ENCODE measurements at regions not wholly inside any gene's neighbourhood (a gene's known extent, or its start where the extent isn't known, plus 50 kb on each side); places are given as distances from the start of the nearest gene placed in this dataset.

DNA sequence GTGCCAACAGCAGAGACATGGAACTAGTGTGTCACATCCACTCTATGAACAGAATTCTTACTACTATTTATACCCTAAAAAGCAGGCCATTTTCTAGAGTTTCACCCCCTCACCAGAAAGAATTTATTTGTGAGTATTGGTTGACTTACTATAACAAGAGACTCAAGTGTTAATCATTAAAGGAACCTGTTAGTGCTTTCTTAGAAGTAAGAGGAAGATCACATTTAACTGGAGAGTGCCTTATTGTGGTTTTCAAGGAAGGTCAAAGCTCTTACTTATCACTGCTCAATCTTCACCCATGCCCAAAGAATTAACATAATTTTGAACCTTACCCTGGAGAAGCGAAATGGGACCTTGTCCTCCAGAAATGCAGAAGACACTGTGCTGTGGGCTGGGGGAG, 169.3 kb upstream of the PRSS1 start:
- TF ChIP-seq CTCF (IDR thresholded peaks at IDR 0.05 in 8 of 11, conservative IDR thresholded peaks at IDR 0.05 in 3 of 11) (no peak), POLR2AphosphoS5 (IDR thresholded peaks at IDR 0.05) (no peak), POLR2A (IDR thresholded peaks at IDR 0.05) (no peak)

All from spleen (tissue), 7 donors.